ENCODE measurements at regions not wholly inside any gene's neighbourhood (a gene's known extent, or its start where the extent isn't known, plus 50 kb on each side); places are given as distances from the start of the nearest gene placed in this dataset.
"Not testable (repeated sequence)": the region's sequence is repeated elsewhere in the genome, so short reads cannot be mapped to it uniquely, and the experiment has no call there.

- TF ChIP-seq CTCF (IDR thresholded peaks at IDR 0.05; ENCODE audit: extremely low read depth in 1 of 2, insufficient read depth in 1 of 2, low read depth in 1 of 2, low read length in 2 of 2); GATA2 (IDR thresholded peaks at IDR 0.05; ENCODE audit: insufficient read depth, insufficient read length, low read depth, low read length); MYC (IDR thresholded peaks at IDR 0.05; ENCODE audit: low read depth, low read length); POLR2A (IDR thresholded peaks at IDR 0.05; ENCODE audit: low read depth, low read length); POLR2AphosphoS5 (IDR thresholded peaks at IDR 0.05; ENCODE audit: insufficient read depth, low read depth, low read length): not testable (repeated sequence)
Observed at GRCh38 chr18:39206398-39207103, 1641.0 kb upstream of the CELF4 start.

All from endothelial cell of umbilical vein (primary cell).